ENCODE measurements at regions not wholly inside any gene's neighbourhood (a gene's known extent, or its start where the extent isn't known, plus 50 kb on each side); places are given as distances from the start of the nearest gene placed in this dataset.
"Not testable (repeated sequence)": the region's sequence is repeated elsewhere in the genome, so short reads cannot be mapped to it uniquely, and the experiment has no call there.

- Histone ChIP-seq H3K4me3 (ENCODE audit: low read depth in 1 of 2, low read length in 2 of 2) (no peak overlapping the region), H3K27ac (ENCODE audit: low read length) (no peak overlapping the region), H3K36me3 (ENCODE audit: control insufficient read depth in 1 of 2, insufficient read depth in 2 of 2, low read length in 2 of 2) (no peaks in the 10 kb centered on the region), H3K9me3 (ENCODE audit: control insufficient read depth in 1 of 2, low read length in 2 of 2) (no peaks in the 10 kb centered on the region), H3K27me3 (ENCODE audit: low read depth, low read length) (no peaks in the 10 kb centered on the region), H3K4me1 (ENCODE audit: control insufficient read depth in 1 of 2, insufficient read depth in 2 of 2, low read length in 2 of 2) (no peaks in the 10 kb centered on the region)
Measured at GRCh38 chr1:99361406-99361805, 97.1 kb downstream of the PLPPR4 start.

- Histone ChIP-seq H3K4me1 (ENCODE audit: control insufficient read depth in 1 of 2, insufficient read depth in 2 of 2, low read length in 2 of 2) (no peaks in the 10 kb centered on the region), H3K9me3 (ENCODE audit: control insufficient read depth in 1 of 2, low read length in 2 of 2) (no peaks in the 10 kb centered on the region), H3K36me3 (ENCODE audit: control insufficient read depth in 1 of 2, insufficient read depth in 2 of 2, low read length in 2 of 2) (no peaks in the 10 kb centered on the region), H3K27me3 (ENCODE audit: low read depth, low read length) (no peaks in the 10 kb centered on the region), H3K27ac (ENCODE audit: low read length) (no peak overlapping the region), H3K4me3 (ENCODE audit: low read depth in 1 of 2, low read length in 2 of 2) (no peak overlapping the region)
Measured at GRCh38 chr1:99363531-99363930, 99.2 kb downstream of the PLPPR4 start.

- Histone ChIP-seq H3K9me3 (ENCODE audit: control insufficient read depth in 1 of 2, low read length in 2 of 2) (no peaks in the 10 kb centered on the region), H3K27me3 (ENCODE audit: low read depth, low read length) (no peaks in the 10 kb centered on the region), H3K4me3 (ENCODE audit: low read depth in 1 of 2, low read length in 2 of 2) (no peak overlapping the region), H3K27ac (ENCODE audit: low read length) (no peak overlapping the region), H3K36me3 (ENCODE audit: control insufficient read depth in 1 of 2, insufficient read depth in 2 of 2, low read length in 2 of 2) (no peaks in the 10 kb centered on the region), H3K4me1 (ENCODE audit: control insufficient read depth in 1 of 2, insufficient read depth in 2 of 2, low read length in 2 of 2) (no peaks in the 10 kb centered on the region)
Measured at GRCh38 chr1:99365141-99365540, 100.8 kb downstream of the PLPPR4 start.

- H3K4me1 ChIP-seq (ENCODE audit: control insufficient read depth in 1 of 2, insufficient read depth in 2 of 2, low read length in 2 of 2) = no peaks in the 10 kb centered on the region
- H3K9me3 ChIP-seq (ENCODE audit: control insufficient read depth in 1 of 2, low read length in 2 of 2) = no peaks in the 10 kb centered on the region
- no peaks in the 10 kb centered on the region for H3K36me3 ChIP-seq (ENCODE audit: control insufficient read depth in 1 of 2, insufficient read depth in 2 of 2, low read length in 2 of 2)
- no peak overlapping the region for H3K4me3 ChIP-seq (ENCODE audit: low read depth in 1 of 2, low read length in 2 of 2)
- no peak overlapping the region for H3K27ac ChIP-seq (ENCODE audit: low read length)
- H3K27me3 ChIP-seq (ENCODE audit: low read depth, low read length) = no peaks in the 10 kb centered on the region
Measured at GRCh38 chr1:99365545-99365944, 101.3 kb downstream of the PLPPR4 start.

- Histone ChIP-seq H3K36me3 (ENCODE audit: control insufficient read depth in 1 of 2, insufficient read depth in 2 of 2, low read length in 2 of 2) (no peaks in the 10 kb centered on the region), H3K27ac (ENCODE audit: low read length) (no peak overlapping the region), H3K9me3 (ENCODE audit: control insufficient read depth in 1 of 2, low read length in 2 of 2) (no peaks in the 10 kb centered on the region), H3K27me3 (ENCODE audit: low read depth, low read length) (no peaks in the 10 kb centered on the region), H3K4me3 (ENCODE audit: low read depth in 1 of 2, low read length in 2 of 2) (no peak overlapping the region), H3K4me1 (ENCODE audit: control insufficient read depth in 1 of 2, insufficient read depth in 2 of 2, low read length in 2 of 2) (no peaks in the 10 kb centered on the region)
Measured at GRCh38 chr1:99369154-99369553, 104.9 kb downstream of the PLPPR4 start.

- no peaks in the 10 kb centered on the region for H3K4me1 ChIP-seq (ENCODE audit: control insufficient read depth in 1 of 2, insufficient read depth in 2 of 2, low read length in 2 of 2)
- H3K27ac ChIP-seq (ENCODE audit: low read length) = no peak overlapping the region
- H3K4me3 ChIP-seq (ENCODE audit: low read depth in 1 of 2, low read length in 2 of 2) = no peak overlapping the region
- no peaks in the 10 kb centered on the region for H3K9me3 ChIP-seq (ENCODE audit: control insufficient read depth in 1 of 2, low read length in 2 of 2)
- no peaks in the 10 kb centered on the region for H3K36me3 ChIP-seq (ENCODE audit: control insufficient read depth in 1 of 2, insufficient read depth in 2 of 2, low read length in 2 of 2)
- H3K27me3 ChIP-seq (ENCODE audit: low read depth, low read length) = no peaks in the 10 kb centered on the region
Measured at GRCh38 chr1:99370476-99370875, 106.2 kb downstream of the PLPPR4 start.

GRCh38 chr1:99371413-99371812 is 107.1 kb downstream of the PLPPR4 start:
- no peaks in the 10 kb centered on the region for H3K9me3 ChIP-seq (ENCODE audit: control insufficient read depth in 1 of 2, low read length in 2 of 2)
- H3K27me3 ChIP-seq (ENCODE audit: low read depth, low read length) = no peaks in the 10 kb centered on the region
- H3K4me3 ChIP-seq (ENCODE audit: low read depth in 1 of 2, low read length in 2 of 2) = no peak overlapping the region
- H3K36me3 ChIP-seq (ENCODE audit: control insufficient read depth in 1 of 2, insufficient read depth in 2 of 2, low read length in 2 of 2) = no peaks in the 10 kb centered on the region
- H3K4me1 ChIP-seq (ENCODE audit: control insufficient read depth in 1 of 2, insufficient read depth in 2 of 2, low read length in 2 of 2) = no peaks in the 10 kb centered on the region
- H3K27ac ChIP-seq (ENCODE audit: low read length) = no peak overlapping the region

- Histone ChIP-seq H3K9me3 (ENCODE audit: control insufficient read depth in 1 of 2, low read length in 2 of 2) (no peaks in the 10 kb centered on the region), H3K27ac (ENCODE audit: low read length) (no peak overlapping the region), H3K4me1 (ENCODE audit: control insufficient read depth in 1 of 2, insufficient read depth in 2 of 2, low read length in 2 of 2) (no peaks in the 10 kb centered on the region), H3K36me3 (ENCODE audit: control insufficient read depth in 1 of 2, insufficient read depth in 2 of 2, low read length in 2 of 2) (no peaks in the 10 kb centered on the region), H3K4me3 (ENCODE audit: low read depth in 1 of 2, low read length in 2 of 2) (no peak overlapping the region), H3K27me3 (ENCODE audit: low read depth, low read length) (no peaks in the 10 kb centered on the region)
Measured at GRCh38 chr1:99374109-99374508, 109.8 kb downstream of the PLPPR4 start.

- H3K36me3 ChIP-seq (ENCODE audit: control insufficient read depth in 1 of 2, insufficient read depth in 2 of 2, low read length in 2 of 2); H3K4me1 ChIP-seq (ENCODE audit: control insufficient read depth in 1 of 2, insufficient read depth in 2 of 2, low read length in 2 of 2); H3K4me3 ChIP-seq (ENCODE audit: low read depth in 1 of 2, low read length in 2 of 2); H3K27me3 ChIP-seq (ENCODE audit: low read depth, low read length); H3K9me3 ChIP-seq (ENCODE audit: control insufficient read depth in 1 of 2, low read length in 2 of 2); H3K27ac ChIP-seq (ENCODE audit: low read length): not testable (repeated sequence)
Measured at GRCh38 chr1:99374693-99375092, 110.4 kb downstream of the PLPPR4 start.

GRCh38 chr1:99384021-99384420 is 119.7 kb downstream of the PLPPR4 start:
- peaks cover 0 to 2% of the 10 kb centered on the region in 2 donors for H3K9me3 ChIP-seq (ENCODE audit: control insufficient read depth in 1 of 2, low read length in 2 of 2)
- no peaks in the 10 kb centered on the region for H3K4me1 ChIP-seq (ENCODE audit: control insufficient read depth in 1 of 2, insufficient read depth in 2 of 2, low read length in 2 of 2)
- no peak overlapping the region for H3K4me3 ChIP-seq (ENCODE audit: low read depth in 1 of 2, low read length in 2 of 2)
- no peaks in the 10 kb centered on the region for H3K27me3 ChIP-seq (ENCODE audit: low read depth, low read length)
- H3K27ac ChIP-seq (ENCODE audit: low read length) = no peak overlapping the region
- H3K36me3 ChIP-seq (ENCODE audit: control insufficient read depth in 1 of 2, insufficient read depth in 2 of 2, low read length in 2 of 2) = no peaks in the 10 kb centered on the region

GRCh38 chr1:99385852-99386251 is 121.6 kb downstream of the PLPPR4 start:
- no peaks in the 10 kb centered on the region for H3K27me3 ChIP-seq (ENCODE audit: low read depth, low read length)
- H3K36me3 ChIP-seq (ENCODE audit: control insufficient read depth in 1 of 2, insufficient read depth in 2 of 2, low read length in 2 of 2) = no peaks in the 10 kb centered on the region
- H3K4me1 ChIP-seq (ENCODE audit: control insufficient read depth in 1 of 2, insufficient read depth in 2 of 2, low read length in 2 of 2) = no peaks in the 10 kb centered on the region
- peaks cover 0 to 2% of the 10 kb centered on the region in 2 donors for H3K9me3 ChIP-seq (ENCODE audit: control insufficient read depth in 1 of 2, low read length in 2 of 2)
- H3K27ac ChIP-seq (ENCODE audit: low read length) = no peak overlapping the region
- H3K4me3 ChIP-seq (ENCODE audit: low read depth in 1 of 2, low read length in 2 of 2) = no peak overlapping the region

- no peaks in the 10 kb centered on the region for H3K36me3 ChIP-seq (ENCODE audit: control insufficient read depth in 1 of 2, insufficient read depth in 2 of 2, low read length in 2 of 2)
- H3K4me3 ChIP-seq (ENCODE audit: low read depth in 1 of 2, low read length in 2 of 2) = no peak overlapping the region
- H3K9me3 ChIP-seq (ENCODE audit: control insufficient read depth in 1 of 2, low read length in 2 of 2) = no peaks in the 10 kb centered on the region
- no peak overlapping the region for H3K27ac ChIP-seq (ENCODE audit: low read length)
- no peaks in the 10 kb centered on the region for H3K27me3 ChIP-seq (ENCODE audit: low read depth, low read length)
- no peaks in the 10 kb centered on the region for H3K4me1 ChIP-seq (ENCODE audit: control insufficient read depth in 1 of 2, insufficient read depth in 2 of 2, low read length in 2 of 2)
Measured at GRCh38 chr1:99396389-99396788, 132.1 kb downstream of the PLPPR4 start.

Data from muscle layer of duodenum (tissue), 2 donors.